ENCODE measurements at regions not wholly inside any gene's neighbourhood (a gene's known extent, or its start where the extent isn't known, plus 50 kb on each side); places are given as distances from the start of the nearest gene placed in this dataset.

GRCh38 chr2:71888751-71889445 is 258.8 kb downstream of the CYP26B1 start:
- Mint-ChIP-seq H3K27me3 (ENCODE audit: low read depth) (peaks cover 1% of the 10 kb centered on the region), H3K4me3 (no peak overlapping the region), H3K9me3 (peaks cover 16% of the 10 kb centered on the region), H3K36me3 (no peaks in the 10 kb centered on the region), H3K27ac (no peak overlapping the region), H3K4me1 (peaks cover 5% of the 10 kb centered on the region)
- TF ChIP-seq CTCF (IDR thresholded peaks at IDR 0.05; ENCODE audit: unreplicated experiment) = no peak
- DNase-seq (ENCODE audit: low spot score in 2 of 2, unreplicated experiment in 2 of 2) = no peak

GRCh38 chr2:71887196-71887595 is 260.5 kb downstream of the CYP26B1 start:
- Mint-ChIP-seq H3K4me1 (peaks cover 4% of the 10 kb centered on the region), H3K27me3 (ENCODE audit: low read depth) (peaks cover 1% of the 10 kb centered on the region), H3K27ac (no peak overlapping the region), H3K4me3 (no peak overlapping the region), H3K36me3 (no peaks in the 10 kb centered on the region), H3K9me3 (peaks cover 16% of the 10 kb centered on the region)
- no peak for TF ChIP-seq CTCF (IDR thresholded peaks at IDR 0.05; ENCODE audit: unreplicated experiment)
- DNase-seq (ENCODE audit: low spot score in 2 of 2, unreplicated experiment in 2 of 2) = no peak

- Mint-ChIP-seq H3K27ac (no peak overlapping the region), H3K36me3 (no peaks in the 10 kb centered on the region), H3K9me3 (peaks cover 16% of the 10 kb centered on the region), H3K27me3 (ENCODE audit: low read depth) (peaks cover 1% of the 10 kb centered on the region), H3K4me3 (no peak overlapping the region), H3K4me1 (peaks cover 4% of the 10 kb centered on the region)
- TF ChIP-seq CTCF (IDR thresholded peaks at IDR 0.05; ENCODE audit: unreplicated experiment) = no peak
- no peak for DNase-seq (ENCODE audit: low spot score in 2 of 2, unreplicated experiment in 2 of 2)
Observed at GRCh38 chr2:71886241-71886640, 261.4 kb downstream of the CYP26B1 start.

GRCh38 chr2:71884303-71885042 is 263.2 kb downstream of the CYP26B1 start:
- Mint-ChIP-seq H3K9me3 (peaks cover 16% of the 10 kb centered on the region), H3K4me1 (peaks cover 4% of the 10 kb centered on the region), H3K27me3 (ENCODE audit: low read depth) (peaks cover 1% of the 10 kb centered on the region), H3K27ac (no peak overlapping the region), H3K36me3 (no peaks in the 10 kb centered on the region), H3K4me3 (no peak overlapping the region)
- DNase-seq (ENCODE audit: low spot score in 2 of 2, unreplicated experiment in 2 of 2) = no peak
- no peak for TF ChIP-seq CTCF (IDR thresholded peaks at IDR 0.05; ENCODE audit: unreplicated experiment)

- no peaks in the 10 kb centered on the region for H3K36me3 Mint-ChIP-seq
- peaks cover 16% of the 10 kb centered on the region for H3K9me3 Mint-ChIP-seq
- peak in 1 of 2 experiments; percentile 41 for DNase-seq (ENCODE audit: low spot score in 2 of 2, unreplicated experiment in 2 of 2)
- H3K4me1 Mint-ChIP-seq = peaks cover 6% of the 10 kb centered on the region
- H3K27me3 Mint-ChIP-seq (ENCODE audit: low read depth) = peaks cover 1% of the 10 kb centered on the region
- no peak for TF ChIP-seq CTCF (IDR thresholded peaks at IDR 0.05; ENCODE audit: unreplicated experiment)
- H3K27ac Mint-ChIP-seq = no peak overlapping the region
- H3K4me3 Mint-ChIP-seq = no peak overlapping the region
Observed at GRCh38 chr2:71882949-71883472, 264.7 kb downstream of the CYP26B1 start.

Measured in mesothelial cell of epicardium (in vitro differentiated cells).